Brain microvascular endothelial cell (primary cell): ENCODE measurements at regions not wholly inside any gene's neighbourhood (a gene's known extent, or its start where the extent isn't known, plus 50 kb on each side); places are given as distances from the start of the nearest gene placed in this dataset.
"Not testable (repeated sequence)": the region's sequence is repeated elsewhere in the genome, so short reads cannot be mapped to it uniquely, and the experiment has no call there.

Experiments
- DNase-seq: peaks from one replicate; pipeline ENCODE4 v3.0.0-alpha.2; 2020
- H3K27ac ChIP-seq: fragments of 250-450 bp; sonication (Bioruptor Pico); 2 replicates; pipeline ENCODE4 v1.5.1; 2020; ENCODE audit warnings: mild to moderate bottlenecking, moderate library complexity
- H3K27me3 ChIP-seq: fragments of 250-450 bp; sonication (Bioruptor Pico); replicated peaks from 2 replicates; pipeline ENCODE4 v1.5.1; 2020; ENCODE audit warnings: mild to moderate bottlenecking
- H3K36me3 ChIP-seq: fragments of 250-450 bp; sonication (Bioruptor Pico); replicated peaks from 2 replicates; pipeline ENCODE4 v1.5.1; 2020; ENCODE audit warnings: mild to moderate bottlenecking
- H3K4me3 ChIP-seq: 2 replicates; pipeline ENCODE4 v1.5.1; 2011; ENCODE audit warnings: low read depth, mild to moderate bottlenecking, control low read depth, low read length, moderate library complexity
- CTCF ChIP-seq: IDR thresholded peaks from 2 replicates; pipeline ENCODE4 v1.5.1; 2011; ENCODE audit warnings: low read depth, mild to moderate bottlenecking, moderate library complexity, low read length, control low read depth, inconsistent platforms; ENCODE audit errors: missing control alignments
- in situ Hi-C: cut with HindIII; loops from 2 replicates; pipeline ENCODE4 v1.10.0; 2017; ENCODE audit warnings: low sequenced_read_pairs, low pct_ligation_motif_present

DNA sequence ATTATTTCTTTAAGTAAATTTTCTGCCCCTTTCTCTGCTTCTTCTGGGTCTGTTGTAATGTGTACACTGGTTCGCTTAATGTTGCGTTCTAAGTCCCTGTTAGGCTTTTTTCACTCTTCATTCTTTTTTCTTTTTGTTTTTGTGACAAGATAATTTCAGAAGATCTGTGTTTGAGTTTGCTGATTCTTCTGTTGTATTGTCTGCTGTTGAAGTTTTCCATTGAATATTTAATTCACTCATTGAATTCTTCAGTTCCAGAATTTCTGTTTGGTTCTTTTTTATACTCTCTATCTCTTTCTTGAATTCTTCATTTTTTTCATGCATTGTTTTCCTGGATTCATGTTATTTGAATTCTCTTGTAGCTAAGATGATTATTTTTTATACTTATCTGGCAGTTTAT lies 66.3 kb upstream of the NUDT6 start:
- H3K27ac ChIP-seq, result no peak overlapping the region
- TF ChIP-seq CTCF, result no peak
- H3K4me3 ChIP-seq, result no peak overlapping the region
- in situ Hi-C loops, result no loop called here
- no peaks in the 10 kb centered on the region for H3K27me3 ChIP-seq
- DNase-seq, result no peak
- no peaks in the 10 kb centered on the region for H3K36me3 ChIP-seq

DNA sequence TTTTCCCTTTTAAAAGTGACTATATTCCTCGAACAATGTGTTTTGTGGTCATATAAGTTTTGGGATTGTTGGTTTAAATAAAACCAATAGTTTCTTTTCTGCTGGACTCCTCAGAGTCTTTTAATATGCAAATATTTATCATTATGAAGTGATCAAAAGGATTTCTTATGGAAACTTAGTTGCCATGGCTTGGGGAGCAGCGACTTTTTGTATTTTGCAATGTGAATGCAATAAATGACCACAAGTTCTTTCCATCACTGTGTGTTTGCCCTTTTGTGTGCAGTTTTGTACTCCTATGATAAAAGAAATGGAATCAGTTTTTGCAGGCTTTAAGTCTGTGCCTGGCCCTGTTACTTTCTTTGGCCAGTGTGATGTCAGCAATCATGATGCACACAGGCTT lies 68.5 kb upstream of the NUDT6 start:
- no peak for TF ChIP-seq CTCF
- Histone ChIP-seq H3K36me3 (no peaks in the 10 kb centered on the region), H3K27me3 (no peaks in the 10 kb centered on the region), H3K27ac (no peak overlapping the region), H3K4me3 (no peak overlapping the region)
- in situ Hi-C loops, result no loop called here
- DNase-seq, result no peak

DNA sequence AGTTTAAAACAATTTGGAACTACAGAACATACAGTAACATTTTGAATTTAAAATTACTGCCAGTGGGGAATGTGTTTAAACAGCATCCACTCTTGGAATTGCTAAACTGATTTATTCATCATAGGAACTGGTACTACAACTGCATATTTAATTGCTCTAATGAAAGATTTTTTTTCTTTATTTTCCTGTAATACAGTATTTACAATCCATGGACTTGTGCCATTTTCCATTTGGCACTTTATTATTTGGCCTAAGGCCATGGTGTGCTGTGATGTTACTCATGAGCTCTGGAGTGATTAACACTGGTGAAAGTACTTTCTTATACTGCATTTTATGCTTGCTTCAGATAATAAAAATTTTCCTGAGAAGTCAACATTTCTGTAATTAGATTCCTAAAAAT lies 69.7 kb upstream of the NUDT6 start:
- Histone ChIP-seq H3K36me3 (no peaks in the 10 kb centered on the region), H3K4me3 (no peak overlapping the region), H3K27ac (no peak overlapping the region), H3K27me3 (no peaks in the 10 kb centered on the region)
- TF ChIP-seq CTCF, result no peak
- DNase-seq, result no peak
- in situ Hi-C loops, result no loop called here

DNA sequence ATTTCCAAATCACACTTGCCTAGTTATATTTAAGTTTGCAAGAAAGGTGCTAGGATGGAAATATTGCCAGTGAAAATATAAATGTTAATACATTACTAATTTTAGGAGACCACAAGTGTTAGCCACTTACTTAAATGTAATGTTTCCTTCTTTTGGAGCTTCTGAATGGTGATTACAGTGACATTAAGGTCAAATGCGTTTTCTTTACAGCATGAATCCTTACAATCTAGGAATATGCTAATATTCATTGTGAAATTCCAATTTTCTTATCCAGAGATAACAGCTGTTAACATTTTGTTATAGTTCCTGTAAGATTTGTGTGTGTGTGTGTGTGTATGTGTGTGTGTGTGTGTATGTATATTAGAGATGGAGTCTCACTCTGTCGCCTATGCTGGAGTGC lies 70.2 kb upstream of the NUDT6 start:
- Histone ChIP-seq H3K27ac (no peak overlapping the region), H3K36me3 (no peaks in the 10 kb centered on the region), H3K27me3 (no peaks in the 10 kb centered on the region), H3K4me3 (no peak overlapping the region)
- in situ Hi-C loops, result no loop called here
- no peak for TF ChIP-seq CTCF
- DNase-seq, result no peak

GRCh38 chr4:122996350-122996749 lies 74.0 kb upstream of the NUDT6 start:
- no peaks in the 10 kb centered on the region for H3K36me3 ChIP-seq
- no peaks in the 10 kb centered on the region for H3K27me3 ChIP-seq
- in situ Hi-C loops, result no loop called here
- no peak for TF ChIP-seq CTCF
- H3K4me3 ChIP-seq, result no peak overlapping the region
- H3K27ac ChIP-seq, result no peak overlapping the region
- DNase-seq, result no peak

- Histone ChIP-seq H3K4me3 (no peak overlapping the region), H3K36me3 (no peaks in the 10 kb centered on the region), H3K27ac (no peak overlapping the region), H3K27me3 (no peaks in the 10 kb centered on the region)
- no peak for DNase-seq
- in situ Hi-C loops, result no loop called here
- no peak for TF ChIP-seq CTCF
Measured at GRCh38 chr4:122997463-122998101, 75.2 kb upstream of the NUDT6 start.

- H3K4me3 ChIP-seq, in situ Hi-C loops, DNase-seq, H3K27ac ChIP-seq, H3K36me3 ChIP-seq, H3K27me3 ChIP-seq: not testable (repeated sequence)
Measured at GRCh38 chr4:123004079-123004478, 81.7 kb upstream of the NUDT6 start.

DNA sequence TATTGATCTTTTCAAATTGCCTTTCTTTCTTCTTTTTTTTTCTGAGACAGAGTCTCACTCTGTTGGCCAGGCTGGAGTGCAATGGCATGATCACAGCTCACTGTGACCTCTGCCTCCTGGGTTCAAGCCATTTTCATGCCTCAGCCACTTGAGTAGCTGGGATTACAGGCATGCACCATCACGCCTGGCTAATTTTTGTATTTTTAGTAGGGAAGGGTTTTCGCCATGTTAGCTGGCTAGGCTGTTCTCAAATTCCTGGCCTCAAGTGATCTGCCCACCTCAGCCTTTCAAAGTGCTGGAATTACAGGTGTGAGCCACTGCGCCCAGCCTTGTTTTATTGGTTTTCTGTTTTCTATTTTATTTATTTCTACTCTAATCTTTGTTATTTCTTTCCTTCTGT lies 82.7 kb upstream of the NUDT6 start:
- H3K36me3 ChIP-seq, H3K27me3 ChIP-seq, H3K4me3 ChIP-seq, in situ Hi-C loops, DNase-seq, H3K27ac ChIP-seq: not testable (repeated sequence)
